ENCODE measurements at regions not wholly inside any gene's neighbourhood (a gene's known extent, or its start where the extent isn't known, plus 50 kb on each side); places are given as distances from the start of the nearest gene placed in this dataset.
"Not testable (repeated sequence)": the region's sequence is repeated elsewhere in the genome, so short reads cannot be mapped to it uniquely, and the experiment has no call there.

DNA sequence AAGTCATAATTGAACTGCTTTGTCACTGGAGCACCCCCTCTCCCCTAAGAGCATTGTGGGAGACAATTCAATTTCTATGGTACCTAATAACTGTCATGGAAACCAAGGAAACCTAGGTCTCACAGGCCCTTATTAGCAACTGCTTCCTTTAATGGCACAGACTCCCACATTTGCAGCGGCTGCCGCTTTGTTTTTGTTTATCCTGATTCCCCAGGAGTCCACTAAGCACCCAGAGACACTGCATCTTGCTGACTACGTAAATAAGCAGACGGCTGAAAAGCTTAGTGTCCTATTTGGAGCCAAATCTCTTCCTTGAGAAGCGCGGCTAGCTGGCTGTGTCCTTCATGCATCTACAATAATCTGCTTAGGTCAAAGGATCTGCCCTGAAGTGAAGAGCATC lies 494.4 kb downstream of the TMA16 start:
- no peak for DNase-seq

GRCh38 chr4:163991298-163991865 lies 496.9 kb downstream of the TMA16 start:
- no peak for DNase-seq

DNA sequence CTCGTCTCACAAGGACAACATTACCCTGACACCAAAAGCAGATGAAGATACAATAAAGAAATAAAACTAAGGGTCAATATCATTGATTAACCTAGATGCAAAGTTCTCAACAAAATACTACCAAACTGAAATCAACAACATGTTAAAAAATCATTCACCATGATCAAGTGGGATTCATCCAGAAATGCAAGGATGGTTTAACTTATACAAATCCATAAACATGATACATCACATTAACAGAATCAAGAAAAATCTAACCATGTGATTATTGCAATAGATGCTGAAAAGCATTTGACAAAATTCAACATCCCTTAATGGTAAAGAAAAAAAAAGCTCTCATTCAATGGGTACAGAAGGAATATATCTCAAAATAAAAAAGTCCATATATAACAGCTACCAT lies 514.9 kb downstream of the TMA16 start:
- DNase-seq, result no peak

- no peak for DNase-seq
These were observed 517.3 kb downstream of the TMA16 start for GRCh38 chr4:164011791-164012190.

DNA sequence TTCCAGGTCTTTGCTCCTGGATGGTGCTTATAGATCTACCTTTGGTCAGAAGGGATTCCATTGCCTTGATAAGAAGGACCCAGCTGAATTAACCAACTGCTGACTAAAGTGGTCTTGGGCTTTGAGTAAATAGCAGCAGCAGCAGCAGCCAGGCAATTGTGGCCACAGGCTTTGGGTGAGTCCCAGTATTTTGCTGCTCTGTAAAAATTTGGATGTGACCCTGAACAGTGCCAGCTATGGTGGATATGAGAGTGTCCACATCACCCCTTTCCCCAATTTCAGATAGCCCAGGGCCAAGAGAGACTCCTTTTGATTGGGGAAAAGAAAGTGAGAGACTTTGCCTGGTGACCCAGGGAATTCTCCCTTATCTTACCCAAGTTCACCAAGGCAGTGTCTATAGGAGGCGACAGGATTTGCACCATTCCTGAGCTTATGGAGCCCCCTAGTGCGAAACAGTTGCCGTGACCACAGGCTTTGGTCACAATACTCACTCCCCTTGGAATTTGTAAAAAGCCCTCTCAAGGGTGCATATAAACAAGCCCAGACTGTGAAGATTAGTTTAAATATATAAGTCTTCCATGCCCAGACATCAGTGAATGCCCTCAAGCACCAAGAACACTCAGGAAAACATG lies 518.0 kb downstream of the TMA16 start:
- no peak for DNase-seq

DNA sequence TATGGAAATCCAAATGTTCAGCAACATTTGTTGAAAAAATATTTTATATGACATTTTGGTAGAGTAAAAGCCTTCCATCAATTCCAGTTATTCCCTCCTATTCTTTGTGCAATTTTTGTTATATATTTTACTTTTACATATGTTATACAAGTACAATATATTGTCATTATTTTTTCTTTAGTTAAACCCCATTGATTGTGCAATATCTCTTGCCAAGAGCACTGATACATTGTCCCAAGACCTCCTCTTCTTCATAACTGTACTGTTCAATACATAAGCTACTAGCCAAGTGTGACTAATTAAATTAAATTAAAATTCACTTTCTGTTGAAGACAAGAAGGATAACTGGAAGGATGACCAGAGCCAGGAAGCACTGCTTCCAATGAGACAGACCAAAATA lies 527.5 kb downstream of the TMA16 start:
- DNase-seq, result no peak

DNA sequence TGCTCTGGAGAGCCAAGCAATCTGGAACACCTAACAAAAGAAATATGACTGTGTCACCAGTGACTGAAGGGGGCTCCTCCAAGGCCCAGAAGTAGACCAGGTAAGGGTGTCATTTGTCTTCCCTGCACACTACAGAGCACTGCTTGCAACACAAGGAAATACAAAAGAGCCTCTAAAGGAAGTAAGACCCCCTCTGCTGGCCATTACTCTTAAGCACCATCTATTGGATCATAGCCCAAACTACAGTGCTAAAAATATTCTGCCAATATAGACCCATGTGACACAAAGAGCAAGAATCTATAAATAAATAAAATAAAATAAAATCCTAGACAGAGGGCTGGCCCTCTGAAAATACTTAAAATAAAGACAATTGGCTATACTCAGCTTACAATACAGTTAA lies 528.7 kb downstream of the TMA16 start:
- DNase-seq, result no peak

DNA sequence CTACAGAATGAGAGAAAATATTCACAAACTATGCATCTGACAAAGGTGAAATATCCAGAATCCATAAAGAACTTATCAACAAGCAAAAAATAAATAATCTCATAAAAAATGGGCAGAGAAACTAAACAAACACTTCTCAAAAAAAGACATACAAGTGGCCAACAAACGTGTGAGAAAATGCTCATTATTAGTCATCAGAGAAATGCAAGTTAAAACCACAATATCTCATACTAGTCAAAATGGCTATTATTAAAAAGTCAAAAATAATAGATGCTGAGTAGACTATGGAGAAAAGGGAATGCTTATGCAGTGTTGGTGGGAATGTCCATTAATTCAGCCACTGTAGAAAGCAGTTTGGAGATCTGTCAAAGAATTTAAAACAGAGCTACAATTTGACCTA lies 533.3 kb downstream of the TMA16 start:
- no peak for DNase-seq

DNA sequence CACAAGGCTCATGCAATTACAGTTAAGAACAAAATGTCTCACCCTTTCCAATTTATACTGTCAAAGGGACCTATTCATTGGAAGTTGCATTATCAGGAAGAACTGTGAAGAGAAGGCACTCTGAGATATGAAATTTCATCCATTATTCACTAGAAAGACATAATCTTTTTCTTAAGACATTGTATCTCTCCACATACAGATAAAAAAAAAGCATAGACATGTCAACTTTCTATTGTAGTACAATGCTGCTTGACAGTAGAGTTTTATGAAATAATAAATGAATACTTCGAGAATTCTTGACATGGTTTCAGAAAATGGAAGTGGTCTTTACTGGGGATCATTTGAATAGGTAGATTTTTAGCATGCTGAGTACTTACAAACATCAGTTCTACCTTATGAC lies 545.0 kb downstream of the TMA16 start:
- DNase-seq, result no peak

- no peak for DNase-seq
These were observed 562.1 kb downstream of the TMA16 start for GRCh38 chr4:164056426-164057142.

DNA sequence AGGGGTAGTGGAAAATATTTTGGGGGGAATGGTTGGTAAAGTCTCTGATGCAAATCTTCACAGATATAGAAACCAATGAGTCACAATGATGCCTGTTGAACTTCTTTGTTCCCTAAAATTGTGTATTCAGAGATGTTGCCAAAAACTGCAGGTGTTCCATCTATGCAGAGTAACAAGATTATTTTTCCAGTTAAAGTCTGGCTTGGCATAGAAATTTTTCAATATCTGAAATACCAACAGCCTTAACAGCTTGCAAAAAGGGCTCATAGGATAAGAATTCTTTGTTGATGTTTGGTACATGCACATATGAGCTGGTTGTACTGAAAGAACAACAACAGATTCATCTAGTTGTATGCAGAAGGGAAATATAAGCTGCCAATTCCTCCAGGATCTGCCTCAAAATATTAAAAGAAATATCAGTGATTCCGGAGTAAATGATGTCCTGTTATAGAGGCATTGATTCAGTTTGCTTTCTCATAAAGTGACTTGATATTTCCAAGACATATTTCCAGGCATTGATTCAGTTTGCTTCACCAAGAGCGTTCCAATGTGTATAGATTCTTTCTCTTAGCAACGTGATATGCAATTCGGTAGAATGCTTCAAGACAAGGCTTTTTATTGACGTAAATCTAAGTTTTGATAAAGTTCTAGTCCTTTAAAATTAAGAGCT lies 564.4 kb downstream of the TMA16 start:
- DNase-seq, result no peak

GRCh38 chr4:164060456-164060855 lies 566.0 kb downstream of the TMA16 start:
- DNase-seq, result no peak

DNA sequence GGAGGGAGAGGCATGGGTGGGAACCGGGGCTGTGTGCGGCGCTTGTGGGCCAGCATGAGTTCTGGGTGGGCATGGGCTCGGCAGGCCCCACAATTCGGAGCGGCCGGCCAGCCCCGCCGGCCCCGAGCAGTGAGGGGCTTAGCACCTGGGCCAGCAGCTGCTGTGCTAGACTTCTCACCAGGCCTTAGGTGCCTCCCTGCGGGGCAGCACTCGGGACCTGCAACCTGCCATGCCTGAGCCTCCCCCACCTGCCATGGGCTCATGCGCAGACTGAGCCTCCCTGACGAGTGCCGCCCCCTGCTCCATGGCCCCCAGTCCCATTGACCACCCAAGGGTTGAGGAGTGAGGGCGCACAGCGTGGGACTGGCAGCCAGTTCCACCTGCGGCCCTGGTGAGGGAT lies 573.9 kb downstream of the TMA16 start:
- no peak for DNase-seq

DNA sequence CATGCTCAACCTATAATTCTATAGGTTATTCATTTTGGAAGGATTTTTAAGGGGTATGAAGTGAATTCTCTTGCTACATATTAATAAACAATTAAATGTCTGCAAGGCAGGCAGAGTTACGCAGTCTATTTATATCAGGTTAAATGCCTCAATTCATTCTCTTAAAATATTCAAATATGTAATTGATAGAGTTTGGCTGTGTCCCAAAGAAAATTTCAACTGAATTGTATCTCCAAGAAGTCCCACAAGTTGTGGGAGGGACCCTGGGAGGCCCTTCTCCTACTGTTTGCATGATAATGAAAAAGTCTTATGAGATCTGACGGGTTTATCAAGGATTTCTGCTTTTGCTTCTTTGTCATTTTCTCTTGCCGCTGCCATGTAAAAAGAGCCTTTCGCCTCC lies 576.1 kb downstream of the TMA16 start:
- no peak for DNase-seq

DNA sequence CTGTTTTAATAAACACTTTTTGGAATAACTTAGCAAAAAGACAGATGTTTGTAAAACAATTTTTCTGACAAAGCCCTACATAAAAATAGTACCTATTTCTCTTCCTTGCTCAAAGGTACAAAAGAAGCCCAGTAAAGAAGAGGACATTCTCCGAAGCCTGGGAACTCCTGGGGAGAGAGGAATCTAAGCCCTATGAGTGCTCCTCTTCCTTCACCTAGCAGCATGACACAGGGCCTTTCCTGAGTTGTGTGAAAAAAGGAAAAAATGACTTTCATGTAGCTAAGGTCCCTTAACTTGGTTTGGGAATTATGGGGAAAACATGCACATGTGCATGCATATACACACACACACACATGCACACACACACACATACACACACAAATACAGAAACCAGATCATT lies 586.9 kb downstream of the TMA16 start:
- no peak for DNase-seq

GRCh38 chr4:164081801-164082200 lies 587.3 kb downstream of the TMA16 start:
- DNase-seq, result no peak

GRCh38 chr4:164087733-164088132 lies 593.2 kb downstream of the TMA16 start:
- no peak for DNase-seq

DNA sequence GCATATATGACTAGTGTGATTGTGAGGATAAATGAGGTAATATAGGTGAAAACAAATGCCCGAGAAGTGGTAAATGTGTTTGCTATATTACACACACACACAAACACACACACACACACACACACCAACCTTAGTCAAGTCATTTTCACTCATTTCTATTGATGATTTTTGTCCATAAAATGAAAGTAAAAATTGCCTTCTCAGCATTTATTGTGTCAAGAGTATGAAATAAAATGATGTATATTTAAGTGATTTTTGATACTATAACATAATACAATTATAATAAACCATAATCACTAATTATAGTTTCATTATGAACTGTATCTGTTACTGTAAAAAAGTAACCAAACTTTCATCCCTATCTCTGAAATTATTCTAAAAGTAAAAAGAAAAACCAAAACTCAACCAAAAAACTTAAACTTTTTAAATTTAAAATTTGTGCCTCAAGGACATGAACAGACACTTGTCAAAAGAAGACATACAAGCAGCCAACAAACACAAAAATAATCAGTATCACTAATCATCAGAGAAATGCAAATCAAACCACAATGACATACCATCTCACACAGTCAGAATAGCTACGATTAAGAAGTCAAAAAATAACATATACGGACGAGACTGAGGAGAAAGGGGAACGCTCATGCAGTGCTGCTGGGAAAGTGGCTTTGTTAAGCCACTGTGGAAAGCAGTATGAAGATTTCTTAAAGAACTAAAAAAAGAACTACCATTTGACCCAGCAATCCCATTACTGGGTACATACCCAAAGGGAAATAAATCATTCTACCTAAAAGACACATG lies 601.0 kb downstream of the TMA16 start:
- no peak for DNase-seq

DNA sequence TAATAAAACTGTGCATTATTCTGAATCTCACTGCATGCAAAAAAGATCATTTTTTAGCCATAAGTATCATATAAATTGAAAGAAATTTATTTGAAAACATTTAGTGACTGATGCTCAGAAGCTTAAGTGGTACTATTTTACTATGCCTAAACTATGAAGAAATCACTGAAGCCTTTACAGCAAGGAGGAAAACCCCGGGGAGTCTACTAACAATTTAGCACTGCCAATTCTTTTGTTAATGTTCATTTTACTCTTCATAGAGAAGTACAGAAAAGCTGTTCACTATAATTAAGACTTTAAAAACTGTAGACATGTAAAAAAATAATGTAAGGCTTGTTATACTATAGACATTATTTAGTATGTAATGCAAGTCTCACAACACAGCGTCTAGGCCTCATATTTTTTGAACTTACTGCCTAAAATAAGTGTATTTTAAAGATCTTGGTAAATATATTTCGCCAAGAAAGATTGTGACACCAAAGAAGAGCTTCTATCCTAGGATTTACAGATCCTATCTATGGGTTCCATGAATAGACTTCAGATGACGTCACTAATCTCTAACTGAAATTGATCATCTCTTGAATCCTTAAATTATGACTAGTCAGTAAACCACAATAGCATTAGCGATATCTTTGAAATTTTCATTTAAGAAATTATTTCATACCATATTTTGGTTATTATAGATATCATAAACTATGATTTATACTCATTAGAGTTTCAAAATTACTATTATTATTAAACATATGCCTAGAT lies 602.5 kb downstream of the TMA16 start:
- no peak for DNase-seq

DNA sequence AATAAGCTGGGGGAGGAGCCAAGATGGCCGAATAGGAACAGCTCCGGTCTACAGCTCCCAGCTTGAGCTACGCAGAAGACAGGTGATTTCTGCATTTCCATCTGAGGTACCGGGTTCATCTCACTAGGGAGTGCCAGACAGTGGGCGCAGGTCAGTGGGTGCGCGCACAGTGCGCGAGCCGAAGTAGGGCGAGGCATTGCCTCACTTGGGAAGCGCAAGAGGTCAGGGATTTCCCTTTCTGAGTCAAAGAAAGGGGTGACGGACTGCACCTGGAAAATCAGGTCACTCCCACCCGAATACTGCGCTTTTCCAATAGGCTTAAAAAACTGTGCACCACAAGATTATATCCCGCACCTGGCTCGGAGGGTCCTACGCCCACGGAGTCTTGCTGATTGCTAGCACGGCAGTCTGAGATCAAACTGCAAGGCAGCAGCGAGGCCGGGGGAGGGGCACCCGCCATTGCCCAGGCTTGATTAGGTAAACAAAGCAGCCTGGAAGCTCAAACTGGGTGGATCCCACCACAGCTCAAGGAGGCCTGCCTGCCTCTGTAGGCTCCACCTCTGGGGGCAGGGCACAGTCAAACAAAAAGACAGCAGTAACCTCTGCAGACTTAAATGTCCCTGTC lies 606.4 kb downstream of the TMA16 start:
- not testable (repeated sequence) for DNase-seq

DNA sequence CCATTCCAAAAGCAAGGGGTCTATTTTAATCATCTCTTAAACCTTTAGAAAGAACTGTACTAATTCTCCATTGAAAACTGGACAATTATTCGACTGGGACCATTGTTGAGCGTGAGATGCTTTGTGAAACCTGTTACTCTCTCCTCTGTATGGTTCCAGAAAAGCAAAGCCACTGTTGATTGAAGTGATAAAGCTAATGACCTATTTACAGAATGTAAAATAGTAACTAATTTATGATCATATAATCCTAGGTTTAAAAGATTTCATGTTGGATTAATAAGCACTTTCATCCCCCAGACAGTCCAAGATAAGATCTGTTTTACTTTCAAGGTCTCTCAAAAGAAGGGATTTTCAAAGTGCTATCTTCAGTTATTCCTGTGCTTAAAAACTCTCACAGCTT lies 614.5 kb downstream of the TMA16 start:
- DNase-seq, result no peak

DNA sequence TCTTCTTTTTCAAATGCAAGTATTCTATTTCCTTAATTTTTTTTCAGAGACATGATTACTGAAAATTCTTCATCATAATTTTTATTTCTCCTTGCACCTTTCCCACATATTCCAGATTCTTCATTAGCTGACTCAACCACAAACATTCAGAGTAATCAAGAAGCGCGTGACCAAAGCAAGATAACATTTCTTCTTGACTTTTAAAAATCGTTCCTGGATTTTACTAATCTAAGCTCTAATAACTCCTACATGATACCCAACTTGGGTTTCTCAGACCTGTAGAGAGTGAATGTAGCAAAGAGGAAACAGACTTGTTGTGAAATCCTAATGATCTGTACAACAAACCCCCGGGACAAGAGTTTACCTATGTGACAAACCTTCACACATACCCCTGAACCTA lies 615.0 kb downstream of the TMA16 start:
- DNase-seq, result no peak
